ENCODE measurements at regions not wholly inside any gene's neighbourhood (a gene's known extent, or its start where the extent isn't known, plus 50 kb on each side); places are given as distances from the start of the nearest gene placed in this dataset.
"Not testable (repeated sequence)": the region's sequence is repeated elsewhere in the genome, so short reads cannot be mapped to it uniquely, and the experiment has no call there.

GRCh38 chr6:121660277-121660676 is 224.8 kb downstream of the GJA1 start:
- Mint-ChIP-seq H3K9me3 (peaks cover 0 to 2% (median 0%) of the 10 kb centered on the region in 3 donors), H3K4me1 (peaks cover 0 to 2% (median 0%) of the 10 kb centered on the region in 3 donors), H3K36me3 (no peaks in the 10 kb centered on the region), H3K27me3 (no peaks in the 10 kb centered on the region), H3K27ac (no peak overlapping the region), H3K4me3 (no peak overlapping the region)

- peaks cover 0 to 2% (median 0%) of the 10 kb centered on the region in 3 donors for H3K9me3 Mint-ChIP-seq
- H3K4me3 Mint-ChIP-seq: no peak overlapping the region
Observed at GRCh38 chr6:121663292-121663810, 227.9 kb downstream of the GJA1 start.

DNA sequence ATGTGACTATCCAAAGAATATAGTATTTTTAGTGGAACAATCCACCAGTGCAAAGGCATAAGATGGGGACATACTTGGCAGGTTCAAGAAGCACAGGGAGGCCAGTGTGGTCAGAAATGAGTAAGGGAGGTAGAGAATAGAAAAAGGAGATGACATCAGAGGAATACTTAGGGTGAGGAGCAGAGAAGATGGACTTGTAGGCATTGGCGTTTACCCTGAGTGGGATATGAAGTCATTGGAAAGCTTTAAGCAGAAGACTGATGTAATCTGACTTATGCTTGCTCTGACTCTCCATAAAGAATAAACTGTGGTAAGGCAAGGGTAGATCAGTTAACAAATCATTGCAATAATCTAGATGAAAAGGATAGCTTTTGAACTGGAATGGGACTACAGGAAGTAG is 228.7 kb downstream of the GJA1 start:
- H3K36me3 Mint-ChIP-seq: no peaks in the 10 kb centered on the region
- H3K27me3 Mint-ChIP-seq: no peaks in the 10 kb centered on the region
- H3K4me3 Mint-ChIP-seq: no peak overlapping the region
- peaks cover 0 to 2% (median 0%) of the 10 kb centered on the region in 3 donors for H3K9me3 Mint-ChIP-seq
- no peak overlapping the region for H3K27ac Mint-ChIP-seq
- no peaks in the 10 kb centered on the region for H3K4me1 Mint-ChIP-seq

More at GRCh38 chr6:121663292-121663810, 227.9 kb downstream of the GJA1 start:
- Mint-ChIP-seq H3K4me1 (no peaks in the 10 kb centered on the region), H3K27me3 (no peaks in the 10 kb centered on the region), H3K27ac (no peak overlapping the region), H3K36me3 (no peaks in the 10 kb centered on the region)

- peaks cover 0 to 4% (median 0%) of the 10 kb centered on the region in 3 donors for H3K9me3 Mint-ChIP-seq
- H3K36me3 Mint-ChIP-seq: no peaks in the 10 kb centered on the region
- no peak overlapping the region for H3K27ac Mint-ChIP-seq
- H3K27me3 Mint-ChIP-seq: no peaks in the 10 kb centered on the region
- no peak overlapping the region for H3K4me3 Mint-ChIP-seq
- no peaks in the 10 kb centered on the region for H3K4me1 Mint-ChIP-seq
Observed at GRCh38 chr6:121666814-121667213, 231.4 kb downstream of the GJA1 start.

- no peak overlapping the region for H3K4me3 Mint-ChIP-seq
- no peaks in the 10 kb centered on the region for H3K27me3 Mint-ChIP-seq
- H3K4me1 Mint-ChIP-seq: no peaks in the 10 kb centered on the region
- H3K36me3 Mint-ChIP-seq: no peaks in the 10 kb centered on the region
- no peak overlapping the region for H3K27ac Mint-ChIP-seq
- H3K9me3 Mint-ChIP-seq: peaks cover 0 to 4% (median 0%) of the 10 kb centered on the region in 3 donors
Observed at GRCh38 chr6:121668259-121668658, 232.8 kb downstream of the GJA1 start.

DNA sequence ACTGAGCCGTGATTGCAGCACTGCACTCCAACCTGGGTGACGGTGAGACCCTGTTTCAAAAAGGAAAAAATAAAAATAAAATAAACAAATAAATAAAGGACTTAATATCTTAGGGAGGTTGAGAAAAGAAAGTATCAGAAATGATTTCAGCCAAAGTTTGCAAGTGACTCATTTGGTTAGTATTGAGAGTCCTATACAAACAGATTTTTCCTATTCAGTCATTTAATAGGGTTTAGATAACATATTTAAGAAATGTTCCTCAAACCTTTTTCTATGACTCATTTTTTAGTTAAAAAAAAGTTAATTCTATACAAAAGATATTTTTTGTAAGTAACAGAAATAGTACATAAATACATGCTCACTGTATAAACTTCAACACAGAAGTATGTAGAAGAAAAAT is 235.1 kb downstream of the GJA1 start:
- Mint-ChIP-seq H3K4me3 (no peak overlapping the region), H3K9me3 (peaks cover 0 to 4% (median 0%) of the 10 kb centered on the region in 3 donors), H3K27ac (no peak overlapping the region), H3K4me1 (no peaks in the 10 kb centered on the region), H3K36me3 (no peaks in the 10 kb centered on the region), H3K27me3 (no peaks in the 10 kb centered on the region)

GRCh38 chr6:121677571-121677970 is 242.1 kb downstream of the GJA1 start:
- Mint-ChIP-seq H3K4me1 (no peaks in the 10 kb centered on the region), H3K27me3 (no peaks in the 10 kb centered on the region), H3K4me3 (no peak overlapping the region), H3K36me3 (no peaks in the 10 kb centered on the region), H3K27ac (no peak overlapping the region), H3K9me3 (peaks cover 0 to 2% (median 0%) of the 10 kb centered on the region in 3 donors)

DNA sequence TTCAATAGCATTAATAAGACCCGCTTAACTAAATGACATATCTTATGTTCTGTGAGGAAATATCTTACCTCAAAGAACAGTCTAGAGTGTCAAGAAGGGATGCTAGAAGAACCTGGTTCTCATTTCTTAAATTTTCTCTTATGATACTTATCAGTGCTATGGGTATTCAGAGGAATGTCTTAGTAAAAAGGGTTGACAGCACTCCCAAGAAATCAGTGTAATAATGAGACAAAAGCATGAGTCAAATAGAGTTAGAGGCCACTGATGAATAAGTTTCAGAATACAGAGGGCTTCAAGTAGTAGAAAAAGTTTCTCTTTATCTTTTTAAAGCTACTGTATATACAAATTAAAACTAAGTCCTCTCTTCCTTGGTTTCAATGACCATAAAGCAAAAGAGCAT is 242.8 kb downstream of the GJA1 start:
- H3K4me1 Mint-ChIP-seq: no peaks in the 10 kb centered on the region
- no peaks in the 10 kb centered on the region for H3K36me3 Mint-ChIP-seq
- H3K4me3 Mint-ChIP-seq: no peak overlapping the region
- no peaks in the 10 kb centered on the region for H3K27me3 Mint-ChIP-seq
- no peak overlapping the region for H3K27ac Mint-ChIP-seq
- peaks cover 0 to 2% (median 2%) of the 10 kb centered on the region in 3 donors for H3K9me3 Mint-ChIP-seq

DNA sequence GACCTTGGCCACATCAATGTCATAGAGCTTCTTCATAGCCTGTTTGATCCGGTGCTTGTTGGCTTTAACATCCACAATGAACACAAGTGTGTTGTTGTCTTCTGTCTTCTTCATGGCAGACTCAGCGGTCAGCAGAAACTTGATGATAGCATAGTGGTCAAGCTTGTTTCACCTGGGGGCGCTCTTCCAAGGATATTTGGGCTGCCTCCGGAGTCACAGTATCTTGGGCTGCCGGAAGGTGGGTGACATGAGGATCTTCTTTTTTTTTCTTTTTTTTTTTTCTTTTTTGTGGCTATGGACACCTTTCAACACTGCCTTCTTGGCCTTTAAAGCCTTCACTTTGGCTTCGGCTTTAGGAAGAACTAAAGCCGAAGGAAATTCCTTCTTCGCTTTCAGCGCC is 244.6 kb downstream of the GJA1 start:
- H3K4me1 Mint-ChIP-seq: no peaks in the 10 kb centered on the region
- no peak overlapping the region for H3K27ac Mint-ChIP-seq
- H3K9me3 Mint-ChIP-seq: peaks cover 0 to 6% (median 2%) of the 10 kb centered on the region in 3 donors
- no peaks in the 10 kb centered on the region for H3K27me3 Mint-ChIP-seq
- H3K36me3 Mint-ChIP-seq: no peaks in the 10 kb centered on the region
- H3K4me3 Mint-ChIP-seq: no peak overlapping the region

DNA sequence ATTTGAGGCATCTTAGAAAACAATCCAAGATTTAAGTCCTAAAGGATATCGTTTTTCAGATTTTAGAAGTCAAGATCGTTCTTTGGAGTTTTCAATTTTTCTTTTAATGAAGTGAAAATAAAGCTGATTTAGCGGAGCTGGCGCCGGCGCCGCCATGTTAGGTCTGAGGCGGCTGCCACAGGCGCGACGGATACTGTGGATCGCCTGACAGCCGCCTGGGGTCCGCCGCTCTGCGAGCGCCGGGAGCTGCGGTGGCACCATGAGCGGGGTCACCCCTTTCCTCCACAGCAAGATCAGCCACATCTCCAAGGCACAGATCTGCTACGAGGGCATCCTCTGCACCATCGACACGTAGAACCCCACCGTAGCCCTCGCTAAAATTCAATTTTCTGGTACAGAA is 247.2 kb downstream of the GJA1 start:
- H3K4me1 Mint-ChIP-seq: no peaks in the 10 kb centered on the region
- no peak overlapping the region for H3K4me3 Mint-ChIP-seq
- H3K36me3 Mint-ChIP-seq: no peaks in the 10 kb centered on the region
- H3K27me3 Mint-ChIP-seq: no peaks in the 10 kb centered on the region
- H3K27ac Mint-ChIP-seq: no peak overlapping the region
- H3K9me3 Mint-ChIP-seq: peaks cover 0 to 6% (median 2%) of the 10 kb centered on the region in 3 donors

- not testable (repeated sequence) for H3K4me3 Mint-ChIP-seq, H3K27ac Mint-ChIP-seq, H3K9me3 Mint-ChIP-seq, H3K27me3 Mint-ChIP-seq, H3K4me1 Mint-ChIP-seq, H3K36me3 Mint-ChIP-seq
Observed at GRCh38 chr6:121685806-121686205, 250.4 kb downstream of the GJA1 start.

DNA sequence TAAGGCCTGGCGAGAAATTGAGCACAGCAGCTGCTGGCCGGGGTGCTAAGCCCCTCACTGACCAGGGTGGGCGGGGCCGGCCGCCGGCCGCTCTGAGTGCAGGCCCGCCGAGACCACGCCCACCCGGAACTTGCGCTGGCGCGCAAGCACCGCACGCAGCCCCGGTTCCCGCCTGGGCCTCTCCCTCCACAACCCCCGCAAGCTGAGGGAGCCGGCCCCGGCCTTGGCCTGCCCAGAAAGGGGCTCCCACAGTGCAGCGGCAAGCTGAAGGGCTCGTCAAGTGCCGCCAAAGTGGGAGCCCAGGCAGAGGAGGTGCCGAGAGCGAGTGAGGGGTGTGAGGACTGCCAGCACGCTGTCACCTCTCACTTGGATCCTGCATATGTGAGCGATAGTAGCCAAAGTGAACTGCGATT is 251.2 kb downstream of the GJA1 start:
- Mint-ChIP-seq H3K36me3 (no peaks in the 10 kb centered on the region), H3K27me3 (no peaks in the 10 kb centered on the region), H3K4me3 (no peak overlapping the region), H3K9me3 (peaks cover 0 to 6% (median 2%) of the 10 kb centered on the region in 3 donors), H3K4me1 (no peaks in the 10 kb centered on the region), H3K27ac (no peak overlapping the region)

GRCh38 chr6:121688974-121689373 is 253.5 kb downstream of the GJA1 start:
- H3K4me1 Mint-ChIP-seq: no peaks in the 10 kb centered on the region
- no peak overlapping the region for H3K27ac Mint-ChIP-seq
- H3K4me3 Mint-ChIP-seq: no peak overlapping the region
- H3K9me3 Mint-ChIP-seq: no peaks in the 10 kb centered on the region
- H3K27me3 Mint-ChIP-seq: no peaks in the 10 kb centered on the region
- H3K36me3 Mint-ChIP-seq: no peaks in the 10 kb centered on the region

- Mint-ChIP-seq H3K9me3 (no peaks in the 10 kb centered on the region), H3K36me3 (no peaks in the 10 kb centered on the region), H3K27ac (no peak overlapping the region), H3K4me1 (no peaks in the 10 kb centered on the region), H3K4me3 (no peak overlapping the region), H3K27me3 (no peaks in the 10 kb centered on the region)
Observed at GRCh38 chr6:121691126-121691551, 255.7 kb downstream of the GJA1 start.

DNA sequence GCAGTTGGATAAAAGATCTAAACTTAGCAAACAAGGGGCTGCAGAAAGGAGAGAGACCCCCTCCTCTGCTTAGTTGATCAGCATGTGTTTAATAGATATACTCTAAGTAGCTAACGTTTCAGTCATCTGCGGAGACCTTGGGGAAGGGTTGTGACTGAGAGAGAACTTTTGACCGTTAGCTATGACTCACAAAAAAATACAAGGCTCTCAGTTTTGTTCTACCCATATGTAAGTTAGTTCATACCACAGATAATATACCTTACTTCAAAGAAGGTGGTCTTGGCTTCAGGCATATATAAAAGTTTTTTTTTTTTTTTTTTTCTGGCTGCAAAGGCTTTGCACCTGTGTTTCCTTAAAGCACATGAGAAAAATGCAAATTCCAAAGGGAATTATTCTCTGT is 258.9 kb downstream of the GJA1 start:
- H3K4me1 Mint-ChIP-seq: no peaks in the 10 kb centered on the region

DNA sequence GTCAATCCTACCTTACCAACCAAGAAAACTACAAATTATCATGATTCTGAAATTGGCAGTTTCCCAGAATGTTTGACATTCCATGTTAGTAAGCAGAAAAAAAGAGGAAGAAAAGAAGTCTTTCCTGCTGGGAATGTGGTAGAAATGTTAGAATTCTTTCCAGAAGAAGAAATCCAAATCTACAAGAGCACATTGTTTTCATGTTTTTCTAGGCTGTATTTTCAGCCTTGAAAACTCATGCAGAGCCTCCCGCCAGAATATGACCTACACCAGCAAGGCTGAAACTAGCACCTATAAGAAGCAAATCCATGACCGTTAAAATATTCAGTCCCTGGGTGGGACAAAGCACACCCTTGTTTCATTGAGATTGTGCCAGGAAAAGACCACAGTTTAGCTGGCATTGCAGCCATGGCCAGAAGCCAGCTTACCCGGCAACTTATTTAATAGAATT is 259.4 kb downstream of the GJA1 start:
- Mint-ChIP-seq H3K27me3 (no peaks in the 10 kb centered on the region), H3K27ac (no peak overlapping the region), H3K36me3 (no peaks in the 10 kb centered on the region), H3K4me1 (no peaks in the 10 kb centered on the region), H3K9me3 (no peaks in the 10 kb centered on the region), H3K4me3 (no peak overlapping the region)

More for the DNA sequence above, 258.9 kb downstream of the GJA1 start:
- no peak overlapping the region for H3K27ac Mint-ChIP-seq
- H3K4me3 Mint-ChIP-seq: no peak overlapping the region
- H3K9me3 Mint-ChIP-seq: no peaks in the 10 kb centered on the region
- H3K27me3 Mint-ChIP-seq: no peaks in the 10 kb centered on the region
- no peaks in the 10 kb centered on the region for H3K36me3 Mint-ChIP-seq
